Lower lobe of right lung (tissue), 2 donors: ENCODE measurements at regions not wholly inside any gene's neighbourhood (a gene's known extent, or its start where the extent isn't known, plus 50 kb on each side); places are given as distances from the start of the nearest gene placed in this dataset.
A peak's percentile ranks its signal among the peaks of the same experiment; 100 is the strongest.

Experiments
- ATAC-seq, 2 donors: fragments of 200-7000 bp; cut with Tn5 transposase; one replicate each; pipeline ENCODE4 v1.9.1; 2020 to 2022; ENCODE audit warnings: mild to moderate bottlenecking in 2 of 2, moderate library complexity in 2 of 2
- DNase-seq: peaks from one replicate; pipeline ENCODE4 v3.0.0-alpha.2; 2020
- H3K27ac ChIP-seq: fragments of 200-600 bp; one replicate; pipeline ENCODE4 v1.8.0; 2022
- H3K27me3 ChIP-seq: fragments of 200-600 bp; one replicate; pipeline ENCODE4 v1.8.0; 2022; ENCODE audit warnings: low read depth
- H3K36me3 ChIP-seq: fragments of 200-600 bp; one replicate; pipeline ENCODE4 v1.8.0; 2022; ENCODE audit warnings: mild to moderate bottlenecking
- H3K4me1 ChIP-seq: fragments of 200-600 bp; one replicate; pipeline ENCODE4 v1.8.0; 2022
- H3K4me3 ChIP-seq: fragments of 200-600 bp; one replicate; pipeline ENCODE4 v1.8.0; 2022; ENCODE audit warnings: mild to moderate bottlenecking
- H3K9me3 ChIP-seq: fragments of 200-600 bp; one replicate; pipeline ENCODE4 v1.8.0; 2022
- intact Hi-C: fragments of 100-400 bp; cut with DNase I; formaldehyde crosslinking; loops from one replicate; pipeline ENCODE4 v1.11.0; 2022
- TF ChIP-seq, protein P1 (sequence below): fragments of 200-600 bp; IDR thresholded peaks from one replicate; pipeline ENCODE4 v1.8.0; 2022; ENCODE audit warnings: antibody characterized with exemption, mild to moderate bottlenecking
- donor health status: DM: no; HTN: yes; CAD: no; lungs with severe emphysema.

DNA sequence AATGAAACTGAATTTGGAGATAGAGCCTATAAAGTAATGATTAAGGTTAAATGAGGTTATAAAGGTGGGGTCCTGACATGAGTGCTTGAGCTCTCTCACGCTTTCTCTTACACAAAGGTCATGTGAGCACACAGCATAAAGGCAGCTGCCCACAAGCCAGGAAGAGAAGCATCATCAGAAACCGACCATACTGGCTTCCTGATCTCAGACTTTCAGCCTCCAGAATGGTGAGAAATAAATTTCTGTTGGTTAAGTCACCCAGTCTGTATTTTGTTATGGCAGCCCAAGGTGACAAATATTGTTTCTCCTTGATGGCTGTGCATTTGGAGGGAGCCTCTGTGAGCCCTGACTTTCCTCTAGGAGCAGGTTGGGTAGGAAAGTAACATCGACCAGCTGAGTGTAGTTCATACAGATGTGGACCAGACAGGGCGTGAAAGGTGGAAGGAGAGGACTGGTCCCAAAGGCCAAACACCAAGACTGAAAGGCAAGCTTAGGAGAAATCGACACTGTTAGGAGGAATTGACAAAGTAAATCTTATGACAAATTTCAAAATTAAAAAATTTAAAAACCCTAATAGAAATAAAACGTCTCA, 97.6 kb upstream of the SLC38A2 start:
- DNase-seq (no peak), ATAC-seq (no peak)
- no peak overlapping the region for H3K4me3 ChIP-seq
- no peak overlapping the region for H3K27ac ChIP-seq
- H3K9me3 ChIP-seq = no peaks in the 10 kb centered on the region
- TF ChIP-seq, protein P1, sequence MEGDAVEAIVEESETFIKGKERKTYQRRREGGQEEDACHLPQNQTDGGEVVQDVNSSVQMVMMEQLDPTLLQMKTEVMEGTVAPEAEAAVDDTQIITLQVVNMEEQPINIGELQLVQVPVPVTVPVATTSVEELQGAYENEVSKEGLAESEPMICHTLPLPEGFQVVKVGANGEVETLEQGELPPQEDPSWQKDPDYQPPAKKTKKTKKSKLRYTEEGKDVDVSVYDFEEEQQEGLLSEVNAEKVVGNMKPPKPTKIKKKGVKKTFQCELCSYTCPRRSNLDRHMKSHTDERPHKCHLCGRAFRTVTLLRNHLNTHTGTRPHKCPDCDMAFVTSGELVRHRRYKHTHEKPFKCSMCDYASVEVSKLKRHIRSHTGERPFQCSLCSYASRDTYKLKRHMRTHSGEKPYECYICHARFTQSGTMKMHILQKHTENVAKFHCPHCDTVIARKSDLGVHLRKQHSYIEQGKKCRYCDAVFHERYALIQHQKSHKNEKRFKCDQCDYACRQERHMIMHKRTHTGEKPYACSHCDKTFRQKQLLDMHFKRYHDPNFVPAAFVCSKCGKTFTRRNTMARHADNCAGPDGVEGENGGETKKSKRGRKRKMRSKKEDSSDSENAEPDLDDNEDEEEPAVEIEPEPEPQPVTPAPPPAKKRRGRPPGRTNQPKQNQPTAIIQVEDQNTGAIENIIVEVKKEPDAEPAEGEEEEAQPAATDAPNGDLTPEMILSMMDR = no peak
- no peaks in the 10 kb centered on the region for H3K27me3 ChIP-seq
- H3K4me1 ChIP-seq = peaks cover 25% of the 10 kb centered on the region
- no peaks in the 10 kb centered on the region for H3K36me3 ChIP-seq
- intact Hi-C loops = no loop called here

DNA sequence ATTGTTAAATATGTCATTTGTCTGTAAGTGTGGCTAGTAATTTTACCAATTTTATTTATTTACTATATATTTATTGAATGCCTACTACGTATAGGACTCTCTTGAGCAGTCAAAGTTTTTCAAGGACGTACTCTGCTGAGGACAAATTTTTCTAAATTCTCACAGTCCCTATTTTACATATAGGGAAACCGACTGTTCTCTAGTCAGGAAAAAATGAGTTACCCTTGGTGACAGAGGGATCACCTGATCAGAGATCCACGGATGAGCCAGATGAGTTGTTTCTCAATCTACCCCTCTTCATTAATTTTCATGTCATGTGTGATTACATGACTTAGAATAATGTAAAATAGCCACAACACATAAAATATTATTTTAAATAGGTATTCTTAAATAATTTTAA, 96.2 kb upstream of the SLC38A2 start:
- H3K36me3 ChIP-seq = no peaks in the 10 kb centered on the region
- H3K9me3 ChIP-seq = no peaks in the 10 kb centered on the region
- H3K27me3 ChIP-seq = no peaks in the 10 kb centered on the region
- H3K4me1 ChIP-seq = peaks cover 15% of the 10 kb centered on the region
- TF ChIP-seq, protein P1 = no peak
- no peak overlapping the region for H3K4me3 ChIP-seq
- ATAC-seq = no peak
- H3K27ac ChIP-seq = no peak overlapping the region
- no peak for DNase-seq
- intact Hi-C loops = no loop called here

DNA sequence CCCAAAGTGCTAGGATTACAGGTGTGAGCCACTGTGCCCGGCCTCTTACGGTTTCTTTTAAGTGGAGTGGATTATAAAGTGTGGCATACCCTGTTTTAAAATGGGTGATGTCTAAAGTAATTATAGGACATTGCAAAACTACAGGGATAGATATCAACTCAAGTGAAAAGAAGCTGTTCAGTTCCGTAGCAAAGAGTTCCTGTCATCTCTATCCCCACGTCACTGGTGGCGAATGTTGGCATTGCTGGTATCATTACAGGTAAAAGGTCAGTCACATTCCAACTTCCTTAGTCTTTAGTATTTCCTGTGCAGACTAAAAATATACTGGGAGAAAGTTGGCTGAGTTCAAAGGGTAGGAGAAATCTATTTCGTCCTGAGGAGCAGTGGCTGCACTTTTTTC, 95.6 kb upstream of the SLC38A2 start:
- peaks cover 8% of the 10 kb centered on the region for H3K4me1 ChIP-seq
- no peaks in the 10 kb centered on the region for H3K9me3 ChIP-seq
- H3K36me3 ChIP-seq = no peaks in the 10 kb centered on the region
- no peak overlapping the region for H3K27ac ChIP-seq
- peak; percentile 23 to 44 for ATAC-seq
- no peak for DNase-seq
- H3K4me3 ChIP-seq = no peak overlapping the region
- intact Hi-C loops = no loop called here
- TF ChIP-seq, protein P1 = no peak
- H3K27me3 ChIP-seq = no peaks in the 10 kb centered on the region

DNA sequence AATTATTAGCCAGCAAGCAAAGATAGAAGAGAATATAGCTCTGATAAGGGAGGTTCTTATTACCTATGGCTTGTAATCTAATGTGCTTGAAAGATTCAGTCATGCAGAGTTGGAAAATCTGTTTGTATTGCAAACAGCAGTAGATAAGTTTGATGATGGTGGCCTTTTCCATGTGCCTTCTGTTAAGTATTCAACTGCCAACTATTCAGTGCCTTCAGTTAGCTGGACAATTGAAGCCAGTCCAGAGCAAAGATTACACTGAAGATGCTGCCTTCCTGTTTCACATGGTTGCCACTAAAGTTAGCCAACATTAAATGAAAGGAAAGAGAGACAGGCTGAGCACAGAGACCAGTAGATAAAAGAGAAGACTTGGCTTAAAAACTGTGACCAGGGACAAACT, 92.7 kb upstream of the SLC38A2 start:
- ATAC-seq = no peak
- intact Hi-C loops = no loop called here
- TF ChIP-seq, protein P1 = no peak

DNA sequence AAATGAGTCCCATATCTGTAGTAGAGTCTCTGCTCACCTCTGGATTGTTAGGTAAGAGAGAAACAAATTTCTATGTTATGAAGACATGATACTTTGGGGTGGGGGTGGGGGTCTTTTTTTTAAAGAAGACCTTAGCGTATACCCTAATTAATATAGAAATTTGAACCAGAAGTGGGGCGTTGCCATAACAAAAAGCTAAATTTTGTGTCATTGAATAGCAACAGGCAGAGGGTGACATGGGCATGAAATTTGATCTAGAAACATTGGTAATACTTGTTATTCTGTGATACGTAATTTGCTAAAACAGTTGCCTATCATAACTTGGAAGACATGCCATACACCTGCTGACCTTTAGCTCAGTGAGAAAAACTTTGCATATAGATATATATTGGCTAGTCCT, 92.3 kb upstream of the SLC38A2 start:
- Histone ChIP-seq H3K36me3 (no peaks in the 10 kb centered on the region), H3K27me3 (no peaks in the 10 kb centered on the region), H3K4me3 (no peak overlapping the region), H3K9me3 (no peaks in the 10 kb centered on the region), H3K27ac (no peak overlapping the region), H3K4me1 (peaks cover 21% of the 10 kb centered on the region)
- DNase-seq (no peak), ATAC-seq (no peak)
- TF ChIP-seq, protein P1 = no peak
- intact Hi-C loops = no loop called here

More for the DNA sequence above, 92.7 kb upstream of the SLC38A2 start:
- H3K36me3 ChIP-seq = no peaks in the 10 kb centered on the region
- H3K27me3 ChIP-seq = no peaks in the 10 kb centered on the region
- DNase-seq = no peak
- H3K4me1 ChIP-seq = peaks cover 17% of the 10 kb centered on the region
- no peak overlapping the region for H3K4me3 ChIP-seq
- H3K9me3 ChIP-seq = no peaks in the 10 kb centered on the region
- no peak overlapping the region for H3K27ac ChIP-seq
